ENCODE measurements at regions not wholly inside any gene's neighbourhood (a gene's known extent, or its start where the extent isn't known, plus 50 kb on each side); places are given as distances from the start of the nearest gene placed in this dataset.

GRCh38 chr7:12089951-12090756, 120.9 kb upstream of the TMEM106B start:
- Histone ChIP-seq H3K27me3 (ENCODE audit: control insufficient read depth, insufficient read depth, low read length) (no peaks in the 10 kb centered on the region), H3K4me2 (ENCODE audit: low read depth, low read length) (no peak overlapping the region), H3K9me1 (ENCODE audit: insufficient read depth, low read length) (no peaks in the 10 kb centered on the region; the same call in 1 of the 2 replicates), H4K8ac (ENCODE audit: low read depth in 2 of 2, low read length in 2 of 2) (no peak overlapping the region), H2BK5ac (ENCODE audit: low read depth, low read length, poor library complexity, severe bottlenecking) (no peak overlapping the region), H3K18ac (ENCODE audit: low read depth, low read length) (no peak overlapping the region), H3K36me3 (ENCODE audit: control insufficient read depth, insufficient read depth, low read length) (no peaks in the 10 kb centered on the region), H3K4me3 (ENCODE audit: insufficient read depth, low read depth, low read length) (no peak overlapping the region), H3K56ac (ENCODE audit: extremely low read depth, insufficient read depth, low read length) (no peak overlapping the region), H4K5ac (ENCODE audit: low read depth, low read length) (no peak overlapping the region), H2AFZ (replicated peaks; ENCODE audit: low read length, poor library complexity) (no peak overlapping the region), H3K9me3 (ENCODE audit: control insufficient read depth, insufficient read depth, low read length) (no peaks in the 10 kb centered on the region), H3K23ac (ENCODE audit: low read depth, low read length) (no peak overlapping the region), H2AK9ac (replicated peaks; ENCODE audit: low read depth, low read length, poor library complexity) (no peak overlapping the region), H3K4ac (ENCODE audit: low read depth, low read length) (no peak overlapping the region), H3K27ac (ENCODE audit: insufficient read depth, low read length) (no peak overlapping the region), H2BK15ac (ENCODE audit: low read depth, low read length) (no peak overlapping the region), H2BK20ac (ENCODE audit: low read depth, low read length) (no peak overlapping the region), H3K9ac (ENCODE audit: low read depth, low read length) (no peak overlapping the region), H4K91ac (ENCODE audit: insufficient read depth, low read depth, low read length) (no peak overlapping the region), H3K14ac (replicated peaks; ENCODE audit: low read depth, low read length) (no peak overlapping the region), H2BK120ac (ENCODE audit: low read depth, low read length) (no peak overlapping the region), H2AK5ac (ENCODE audit: low read depth, low read length) (no peak overlapping the region), H3K79me1 (ENCODE audit: low read depth in 1 of 2, low read length in 2 of 2) (no peaks in the 10 kb centered on the region), H3K4me1 (ENCODE audit: control insufficient read depth, insufficient read depth, low read length) (no peaks in the 10 kb centered on the region), H4K20me1 (ENCODE audit: insufficient read depth, low read length) (no peaks in the 10 kb centered on the region)
- DNase-seq (no peak), ATAC-seq (ENCODE audit: low read depth) (no peak)
- dilution Hi-C loops (cut with HindIII; ENCODE audit: low sequenced_read_pairs, unreplicated experiment): no loop called here
- intact Hi-C loops (cut with micrococcal nuclease): no loop called here
- WGBS, 2 experiments (ENCODE audit: extremely low coverage in 2 of 2, insufficient read length in 1 of 2): 81% methylated on average over 4 of the region's 9 CpGs; no CpG with 5 or more reads in 1 of the 2 experiments
- TF ChIP-seq CEBPB (IDR thresholded peaks at IDR 0.05; ENCODE audit: low read depth, low read length) (no peak), ELK1 (IDR thresholded peaks at IDR 0.05; ENCODE audit: borderline replicate concordance, low read depth, low read length) (no peak), CTCF (conservative IDR thresholded peaks at IDR 0.05; ENCODE audit: low read depth, low read length) (no peak), POLR2A (IDR thresholded peaks at IDR 0.05; ENCODE audit: low read depth, low read length) (no peak), USF2 (IDR thresholded peaks at IDR 0.05; ENCODE audit: low read depth, low read length) (no peak), SMC3 (IDR thresholded peaks at IDR 0.05; ENCODE audit: low read depth, low read length) (no peak), BHLHE40 (IDR thresholded peaks at IDR 0.05; ENCODE audit: low read depth, low read length) (no peak), MAFK (IDR thresholded peaks at IDR 0.05; ENCODE audit: low read depth, low read length) (no peak), MAZ (IDR thresholded peaks at IDR 0.05; ENCODE audit: borderline replicate concordance, low read depth, low read length) (no peak), RCOR1 (IDR thresholded peaks at IDR 0.05; ENCODE audit: insufficient replicate concordance, low read length) (no peak), RAD21 (IDR thresholded peaks at IDR 0.05; ENCODE audit: low read length) (no peak), CHD1 (IDR thresholded peaks at IDR 0.05; ENCODE audit: low read depth, low read length) (no peak), FOS (IDR thresholded peaks at IDR 0.05; ENCODE audit: low read depth, low read length) (no peak), MXI1 (IDR thresholded peaks at IDR 0.05; ENCODE audit: borderline replicate concordance, low read depth, low read length) (no peak), RFX5 (IDR thresholded peaks at IDR 0.05; ENCODE audit: low read depth, low read length) (no peak), NFE2L2 (IDR thresholded peaks at IDR 0.05; ENCODE audit: low read depth, low read length) (no peak)
- POLR2A ChIA-PET (ENCODE audit: unreplicated experiment): no interaction called here
- no TSS peak for BruUV-seq (replicated peaks)
- in situ Hi-C loops (cut with MboI; ENCODE audit: low sequenced_read_pairs): no loop called here
- CTCF ChIA-PET: no interaction called here
